B cell (primary cell): ENCODE measurements at regions not wholly inside any gene's neighbourhood (a gene's known extent, or its start where the extent isn't known, plus 50 kb on each side); places are given as distances from the start of the nearest gene placed in this dataset.

Experiments used
- EZH2 ChIP-seq: IDR thresholded peaks from 2 replicates; pipeline ENCODE4 v1.6.1; 2012; ENCODE audit warnings: borderline replicate concordance, low read depth, mild to moderate bottlenecking, moderate library complexity, low read length; ENCODE audit not compliant: insufficient read depth, poor library complexity, severe bottlenecking
- TF ChIP-seq, protein P1 (sequence below): fragments of 200-600 bp; IDR thresholded peaks from one replicate; pipeline ENCODE4 v1.8.0; 2022; ENCODE audit warnings: antibody characterized with exemption, mild to moderate bottlenecking

DNA sequence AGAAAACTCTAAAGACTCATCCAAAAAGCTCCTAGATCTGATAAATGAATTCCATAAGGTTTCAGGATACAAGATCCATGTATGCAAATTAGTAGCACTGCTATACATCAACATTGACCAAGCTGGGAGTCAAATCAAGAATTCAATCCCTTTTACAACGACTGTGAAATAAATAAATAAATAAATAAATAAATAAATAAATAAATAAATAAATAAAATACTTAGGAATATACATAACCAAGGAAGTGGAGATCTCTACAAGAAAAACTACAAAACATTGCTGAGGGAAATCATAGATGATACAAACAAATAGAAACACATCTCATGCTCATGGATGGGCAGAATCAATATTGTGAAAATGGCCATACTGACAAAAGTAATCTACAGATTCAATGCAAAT lies 132.0 kb upstream of the NRSN1 start:
- TF ChIP-seq, protein P1, sequence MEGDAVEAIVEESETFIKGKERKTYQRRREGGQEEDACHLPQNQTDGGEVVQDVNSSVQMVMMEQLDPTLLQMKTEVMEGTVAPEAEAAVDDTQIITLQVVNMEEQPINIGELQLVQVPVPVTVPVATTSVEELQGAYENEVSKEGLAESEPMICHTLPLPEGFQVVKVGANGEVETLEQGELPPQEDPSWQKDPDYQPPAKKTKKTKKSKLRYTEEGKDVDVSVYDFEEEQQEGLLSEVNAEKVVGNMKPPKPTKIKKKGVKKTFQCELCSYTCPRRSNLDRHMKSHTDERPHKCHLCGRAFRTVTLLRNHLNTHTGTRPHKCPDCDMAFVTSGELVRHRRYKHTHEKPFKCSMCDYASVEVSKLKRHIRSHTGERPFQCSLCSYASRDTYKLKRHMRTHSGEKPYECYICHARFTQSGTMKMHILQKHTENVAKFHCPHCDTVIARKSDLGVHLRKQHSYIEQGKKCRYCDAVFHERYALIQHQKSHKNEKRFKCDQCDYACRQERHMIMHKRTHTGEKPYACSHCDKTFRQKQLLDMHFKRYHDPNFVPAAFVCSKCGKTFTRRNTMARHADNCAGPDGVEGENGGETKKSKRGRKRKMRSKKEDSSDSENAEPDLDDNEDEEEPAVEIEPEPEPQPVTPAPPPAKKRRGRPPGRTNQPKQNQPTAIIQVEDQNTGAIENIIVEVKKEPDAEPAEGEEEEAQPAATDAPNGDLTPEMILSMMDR, result no peak
- TF ChIP-seq EZH2, result no peak
